Duodenal mucosa (tissue), 2 donors: ENCODE measurements at regions not wholly inside any gene's neighbourhood (a gene's known extent, or its start where the extent isn't known, plus 50 kb on each side); places are given as distances from the start of the nearest gene placed in this dataset.
"Not testable (repeated sequence)": the region's sequence is repeated elsewhere in the genome, so short reads cannot be mapped to it uniquely, and the experiment has no call there.

Experiments
- H3K27ac ChIP-seq: one replicate; pipeline ENCODE4 v1.7.0; 2013; ENCODE audit warnings: low read depth, low read length
- H3K27me3 ChIP-seq, 2 donors: one replicate each; pipeline ENCODE4 v1.7.0; 2013; ENCODE audit warnings: low read length in 2 of 2, control low read depth in 1 of 2; ENCODE audit not compliant: insufficient read depth in 2 of 2, control insufficient read depth in 1 of 2
- H3K36me3 ChIP-seq, 2 donors: one replicate each; pipeline ENCODE4 v1.7.0; 2013; ENCODE audit warnings: low read length in 2 of 2, control low read depth in 1 of 2; ENCODE audit not compliant: insufficient read depth in 2 of 2, control insufficient read depth in 1 of 2
- H3K4me1 ChIP-seq, 2 donors: one replicate each; pipeline ENCODE4 v1.7.0; 2013; ENCODE audit warnings: low read length in 2 of 2, control low read depth in 1 of 2; ENCODE audit not compliant: insufficient read depth in 2 of 2, control insufficient read depth in 1 of 2
- H3K4me3 ChIP-seq, 2 donors: one replicate each; pipeline ENCODE4 v1.7.0; 2013; ENCODE audit warnings: low read length in 2 of 2, low read depth in 1 of 2
- H3K9ac ChIP-seq, 2 donors: one replicate each; pipeline ENCODE4 v1.7.0; 2013; ENCODE audit warnings: low read length in 2 of 2, low read depth in 1 of 2
- H3K9me3 ChIP-seq, 2 donors: one replicate each; pipeline ENCODE4 v1.7.0; 2013; ENCODE audit warnings: low read length in 2 of 2, control low read depth in 1 of 2; ENCODE audit not compliant: control insufficient read depth in 1 of 2

DNA sequence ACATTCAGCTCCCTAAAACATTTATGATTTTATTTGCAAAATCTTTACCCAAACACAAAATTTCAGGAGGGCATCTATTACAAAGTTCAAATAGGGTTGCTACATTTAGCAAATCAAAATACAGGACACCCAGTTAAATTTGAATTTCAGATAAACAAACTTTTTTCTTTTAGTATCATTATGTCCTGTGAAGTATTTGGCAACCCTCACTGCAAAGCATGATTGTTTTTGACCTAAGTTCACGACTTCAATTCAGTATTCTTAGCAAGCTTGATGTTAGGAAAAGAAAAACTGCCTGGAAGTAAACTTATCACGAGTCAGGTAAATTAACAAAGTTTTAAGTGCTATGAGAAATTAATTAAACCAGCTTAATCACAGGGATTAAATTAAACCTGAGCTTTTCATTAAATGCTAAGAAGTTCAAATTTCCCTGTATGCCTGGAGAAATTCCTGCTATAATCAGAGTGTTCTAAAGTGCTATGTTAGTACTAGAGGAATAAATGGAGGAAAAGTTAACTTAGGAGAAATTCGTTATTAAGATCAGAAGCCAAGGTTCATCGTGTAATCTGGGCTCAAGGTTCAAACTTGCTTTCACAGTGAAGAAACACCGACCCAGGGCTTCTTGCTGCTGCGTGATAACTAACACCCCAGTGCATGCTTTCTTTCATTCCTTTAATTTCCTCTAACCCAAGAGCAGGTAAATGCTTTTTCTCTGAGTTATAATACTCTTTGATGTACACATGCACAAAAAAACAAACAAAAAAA, 298.1 kb downstream of the FOXO1 start:
- Histone ChIP-seq H3K36me3 (no peaks in the 10 kb centered on the region), H3K27ac (no peak overlapping the region), H3K27me3 (no peaks in the 10 kb centered on the region), H3K9ac (no peak overlapping the region), H3K4me3 (no peak overlapping the region), H3K9me3 (no peaks in the 10 kb centered on the region), H3K4me1 (peaks cover 0 to 9% of the 10 kb centered on the region in 2 donors)

DNA sequence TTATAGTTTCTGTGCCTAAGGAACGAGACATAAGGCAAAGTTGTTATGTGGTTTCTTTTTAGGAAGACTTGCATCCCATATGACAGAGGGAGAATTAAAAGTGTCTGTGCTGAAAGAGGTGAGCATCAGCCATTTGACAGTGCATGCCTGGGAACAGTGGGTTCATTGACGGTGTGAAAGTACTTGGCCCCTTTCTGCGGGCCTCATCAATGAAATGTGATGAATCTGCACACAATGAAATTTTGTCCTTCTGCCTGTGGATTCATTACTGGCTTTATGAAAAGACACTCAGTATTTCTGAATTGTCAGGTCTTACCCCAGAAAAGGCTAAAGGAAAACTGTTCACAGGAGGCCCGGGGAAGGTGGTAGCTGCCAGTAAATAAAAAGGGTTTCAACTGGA, 295.8 kb downstream of the FOXO1 start:
- Histone ChIP-seq H3K4me1 (peaks cover 0 to 9% of the 10 kb centered on the region in 2 donors), H3K9ac (no peak overlapping the region), H3K27ac (no peak overlapping the region)

DNA sequence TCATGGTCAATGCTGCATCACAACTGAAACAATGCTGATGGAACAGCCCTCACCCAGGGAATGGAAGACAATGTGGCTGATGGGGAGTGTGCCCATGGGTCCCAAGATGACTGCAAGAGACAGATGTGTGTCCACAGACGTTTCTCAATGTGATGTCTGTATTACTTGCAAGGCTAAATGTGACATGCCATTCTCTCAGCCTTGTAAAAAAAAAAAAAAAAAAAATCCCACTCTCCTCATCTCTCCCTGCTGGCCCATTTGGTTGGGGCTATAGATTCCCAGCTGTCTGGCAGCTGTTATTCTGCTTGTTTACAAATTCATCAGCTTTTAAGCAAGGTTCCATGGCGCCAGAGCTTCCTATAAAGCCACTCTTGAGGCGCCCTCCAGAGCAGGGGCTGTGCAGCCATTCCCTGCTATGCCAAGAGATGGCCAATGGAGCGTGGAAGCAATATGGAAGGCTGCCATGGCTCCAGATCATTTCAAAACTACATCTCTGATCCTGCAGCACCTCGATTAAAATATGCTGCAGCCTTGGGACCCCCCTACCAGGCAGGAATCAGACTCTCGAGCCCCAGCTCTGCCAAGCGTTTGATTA, 294.8 kb downstream of the FOXO1 start:
- no peak overlapping the region for H3K9ac ChIP-seq
- H3K27me3 ChIP-seq, result no peaks in the 10 kb centered on the region
- H3K36me3 ChIP-seq, result no peaks in the 10 kb centered on the region
- no peaks in the 10 kb centered on the region for H3K9me3 ChIP-seq
- no peak overlapping the region for H3K4me3 ChIP-seq
- H3K4me1 ChIP-seq, result peaks cover 0 to 9% of the 10 kb centered on the region in 2 donors
- H3K27ac ChIP-seq, result no peak overlapping the region

More for the DNA sequence above, 295.8 kb downstream of the FOXO1 start:
- no peaks in the 10 kb centered on the region for H3K27me3 ChIP-seq
- H3K9me3 ChIP-seq, result no peaks in the 10 kb centered on the region
- no peak overlapping the region for H3K4me3 ChIP-seq
- no peaks in the 10 kb centered on the region for H3K36me3 ChIP-seq

DNA sequence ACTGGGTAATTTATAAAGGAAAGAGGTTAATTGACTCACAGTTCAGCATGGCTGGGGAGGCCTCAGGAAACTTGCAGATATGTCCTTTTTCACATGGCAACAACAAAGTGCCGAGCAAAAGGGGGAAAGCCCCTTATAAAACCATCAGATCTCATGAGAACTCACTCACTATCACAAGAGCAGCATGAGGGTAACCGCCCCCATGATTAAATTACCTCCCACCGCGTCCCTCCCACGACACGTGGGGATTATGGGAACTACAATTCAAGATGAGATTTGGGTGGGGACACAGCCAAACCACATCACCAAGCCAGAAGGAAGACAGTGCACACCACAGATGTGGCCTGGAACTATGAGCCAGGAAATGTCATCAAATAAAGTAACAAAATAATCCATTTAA, 292.8 kb downstream of the FOXO1 start:
- not testable (repeated sequence) for H3K4me1 ChIP-seq, H3K4me3 ChIP-seq, H3K9me3 ChIP-seq, H3K27ac ChIP-seq, H3K27me3 ChIP-seq, H3K36me3 ChIP-seq, H3K9ac ChIP-seq

DNA sequence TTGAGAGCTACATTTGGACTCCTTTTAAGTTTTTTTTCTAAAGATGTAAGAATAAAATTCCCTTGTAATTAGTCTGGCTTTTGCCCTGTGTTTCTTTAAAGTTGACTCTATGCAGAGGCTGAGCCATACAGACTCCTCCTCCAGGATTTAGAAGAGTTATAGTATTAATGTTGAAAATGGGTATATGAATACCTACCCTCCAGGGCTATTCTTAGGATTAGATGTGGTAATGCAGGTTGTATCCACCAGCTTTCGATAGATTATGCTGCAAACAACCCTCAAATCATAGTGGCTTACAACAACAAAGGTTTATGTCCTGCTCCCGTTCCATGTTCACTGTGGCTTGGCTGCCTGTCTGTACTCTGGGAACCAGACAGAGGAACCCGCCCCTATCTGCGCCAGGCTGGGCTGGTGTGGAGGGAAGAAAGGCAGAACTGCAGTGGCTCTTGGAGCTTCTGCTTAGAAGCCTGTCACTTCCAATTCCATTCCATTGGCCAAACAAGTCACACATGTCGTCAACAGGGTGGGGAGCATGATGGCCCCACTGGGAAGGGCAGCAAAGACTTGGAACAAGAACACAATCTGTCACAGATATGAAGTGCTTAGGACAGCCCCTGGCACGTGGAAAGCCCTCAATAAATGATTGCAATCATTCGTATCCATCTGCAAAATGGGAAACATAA, 290.8 kb downstream of the FOXO1 start:
- Histone ChIP-seq H3K27ac (no peak overlapping the region), H3K27me3 (no peaks in the 10 kb centered on the region), H3K4me3 (no peak overlapping the region), H3K36me3 (no peaks in the 10 kb centered on the region), H3K9me3 (no peaks in the 10 kb centered on the region), H3K4me1 (no peaks in the 10 kb centered on the region), H3K9ac (no peak overlapping the region)

DNA sequence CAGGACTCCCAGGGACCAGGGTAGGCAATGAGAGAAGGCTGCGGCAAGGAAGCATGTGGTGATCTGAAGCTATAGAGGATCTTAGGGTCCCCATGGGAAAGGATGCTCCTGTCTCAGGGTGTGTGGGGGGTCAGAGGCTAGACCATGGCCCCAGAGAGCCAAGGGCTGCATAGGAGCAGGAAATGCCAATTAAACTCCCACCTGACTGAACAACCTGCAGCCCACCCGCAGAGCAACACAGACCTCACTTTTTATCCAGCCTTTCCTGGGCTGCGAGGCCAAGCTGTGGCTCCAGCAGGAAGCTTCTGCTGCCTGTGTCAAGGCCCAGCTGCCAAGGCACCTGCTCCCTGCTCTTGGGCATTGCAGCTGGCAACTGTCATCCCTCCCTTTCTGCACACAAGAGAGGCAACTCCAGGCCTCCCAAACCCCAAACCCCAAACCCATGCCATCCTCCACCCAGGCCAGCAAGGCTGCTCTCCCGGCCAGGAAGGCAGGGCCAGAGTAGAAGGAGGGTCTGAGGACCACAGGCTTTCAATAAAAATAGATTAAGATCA, 290.1 kb downstream of the FOXO1 start:
- no peak overlapping the region for H3K4me3 ChIP-seq
- H3K27ac ChIP-seq, result no peak overlapping the region
- no peaks in the 10 kb centered on the region for H3K27me3 ChIP-seq
- no peaks in the 10 kb centered on the region for H3K36me3 ChIP-seq
- H3K9me3 ChIP-seq, result no peaks in the 10 kb centered on the region
- H3K4me1 ChIP-seq, result no peaks in the 10 kb centered on the region
- no peak overlapping the region for H3K9ac ChIP-seq

DNA sequence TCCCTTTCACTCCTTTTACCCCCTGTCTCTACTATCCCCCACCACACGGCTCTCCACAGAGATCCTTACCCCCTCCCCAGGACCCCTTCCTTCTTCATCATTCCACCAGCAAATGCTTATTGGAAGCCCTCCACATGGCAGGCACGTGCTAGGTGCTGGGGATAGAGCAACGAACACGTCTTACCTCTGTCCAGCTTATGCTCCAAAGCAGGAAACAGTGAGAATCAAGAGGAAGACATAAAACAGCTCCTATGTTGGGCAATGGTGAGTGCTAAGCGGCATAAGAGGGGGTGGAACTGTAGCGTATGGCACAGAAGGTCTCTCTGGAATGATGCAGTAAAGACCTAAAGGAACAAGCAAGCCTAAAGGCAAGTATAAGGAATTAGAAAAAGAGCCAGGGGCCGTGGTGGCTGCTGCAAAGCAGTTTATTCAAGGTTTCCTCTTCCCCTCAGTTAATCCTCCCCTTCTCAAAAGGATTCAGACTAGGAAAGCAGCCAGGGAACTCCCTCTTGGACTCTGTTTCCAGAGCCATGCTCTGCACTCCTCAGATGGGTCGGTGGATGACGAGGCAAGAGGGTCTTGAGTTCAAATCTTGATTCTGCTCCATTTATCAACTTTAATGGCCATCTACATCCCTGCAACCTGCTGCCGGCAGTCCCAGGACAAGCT, 289.4 kb downstream of the FOXO1 start:
- Histone ChIP-seq H3K4me1 (no peaks in the 10 kb centered on the region), H3K9me3 (no peaks in the 10 kb centered on the region), H3K27me3 (no peaks in the 10 kb centered on the region), H3K36me3 (no peaks in the 10 kb centered on the region), H3K27ac (no peak overlapping the region), H3K9ac (no peak overlapping the region), H3K4me3 (no peak overlapping the region)

DNA sequence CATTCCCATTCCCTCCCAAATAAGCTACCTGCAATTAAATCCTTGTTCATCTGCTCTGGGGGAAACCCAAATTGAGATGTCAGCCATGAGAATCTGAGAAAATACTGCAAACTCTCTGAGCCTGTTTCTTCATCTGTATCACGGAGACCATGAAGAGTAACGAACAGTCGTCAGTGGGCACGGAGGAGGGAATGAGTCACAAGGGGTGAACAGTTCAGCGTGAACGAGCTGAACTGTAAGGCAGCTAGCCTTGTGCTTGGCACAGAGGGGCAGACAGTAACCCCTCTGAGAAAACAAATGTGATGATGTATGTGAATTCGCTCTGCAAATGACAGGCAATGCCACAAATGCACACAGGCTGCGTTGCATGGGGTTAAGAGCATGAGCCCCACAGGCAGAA, 288.7 kb downstream of the FOXO1 start:
- Histone ChIP-seq H3K27ac (no peak overlapping the region), H3K9ac (no peak overlapping the region), H3K4me1 (no peaks in the 10 kb centered on the region), H3K9me3 (no peaks in the 10 kb centered on the region), H3K27me3 (no peaks in the 10 kb centered on the region), H3K36me3 (no peaks in the 10 kb centered on the region), H3K4me3 (no peak overlapping the region)

DNA sequence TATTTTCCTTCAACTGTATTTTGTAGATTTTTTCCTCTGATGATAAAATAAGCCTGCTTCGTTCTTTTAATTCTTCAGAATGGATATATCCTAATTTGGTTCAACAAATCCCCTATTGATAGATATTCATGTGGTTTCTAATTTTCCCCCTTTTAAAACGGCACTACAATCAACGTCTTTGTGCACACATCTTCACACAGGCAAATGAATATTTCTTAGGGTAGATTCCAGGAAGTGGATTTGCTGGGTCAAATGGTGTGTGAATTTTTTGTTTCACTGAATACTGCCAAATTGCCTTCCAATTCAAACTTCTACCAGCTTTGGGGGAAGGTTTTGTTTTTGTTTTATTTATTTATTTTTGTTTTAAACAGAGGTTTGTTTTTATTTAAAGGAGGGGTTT, 287.2 kb downstream of the FOXO1 start:
- H3K4me1 ChIP-seq, result no peaks in the 10 kb centered on the region
- H3K27me3 ChIP-seq, result no peaks in the 10 kb centered on the region

More for the DNA sequence above, 287.2 kb downstream of the FOXO1 start:
- Histone ChIP-seq H3K9ac (no peak overlapping the region), H3K4me3 (no peak overlapping the region), H3K36me3 (no peaks in the 10 kb centered on the region), H3K27ac (no peak overlapping the region), H3K9me3 (no peaks in the 10 kb centered on the region)
